Central memory CD4-positive, alpha-beta T cell (primary cell): ENCODE measurements at regions not wholly inside any gene's neighbourhood (a gene's known extent, or its start where the extent isn't known, plus 50 kb on each side); places are given as distances from the start of the nearest gene placed in this dataset.

Source experiments
- DNase-seq: peaks from one replicate; pipeline ENCODE4 v3.0.0; 2022

DNA sequence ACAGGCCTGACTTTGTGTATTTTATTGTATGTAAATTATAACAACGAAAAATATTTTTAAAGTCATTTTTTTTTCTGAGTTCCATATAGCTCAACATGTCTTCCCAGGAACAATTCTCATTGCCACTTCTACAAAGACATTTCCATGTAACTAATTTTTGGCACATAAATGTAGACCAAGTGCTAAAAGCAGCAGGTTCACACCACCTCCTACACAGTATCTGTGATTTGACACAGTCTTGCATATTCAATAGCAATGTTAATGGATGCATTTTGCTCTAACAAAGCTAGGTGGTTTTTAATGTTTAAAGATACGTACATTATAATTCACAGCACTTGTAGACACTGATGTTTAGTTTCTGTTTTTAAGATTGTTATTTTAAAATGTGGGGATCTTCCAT is 346.5 kb downstream of the GPAM start:
- no peak for DNase-seq

DNA sequence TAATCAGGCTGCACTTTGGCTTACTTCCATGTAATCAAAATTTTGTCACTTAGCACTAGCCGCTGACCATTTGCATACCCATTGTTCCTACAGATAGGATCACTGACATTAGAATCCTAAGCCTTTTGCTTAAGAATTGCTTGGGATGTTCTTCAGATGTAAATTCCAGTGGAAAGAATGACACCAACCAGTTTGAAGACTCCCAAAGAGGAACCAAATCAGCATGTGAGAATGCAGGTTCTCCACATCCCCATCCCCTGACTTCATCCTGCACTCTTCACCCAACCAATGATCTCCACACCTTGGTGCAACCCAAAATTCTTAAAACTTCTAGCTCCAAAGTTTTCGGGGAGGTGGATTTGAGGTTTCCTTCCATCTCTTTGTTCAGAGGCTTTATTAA is 345.6 kb downstream of the GPAM start:
- no peak for DNase-seq

DNA sequence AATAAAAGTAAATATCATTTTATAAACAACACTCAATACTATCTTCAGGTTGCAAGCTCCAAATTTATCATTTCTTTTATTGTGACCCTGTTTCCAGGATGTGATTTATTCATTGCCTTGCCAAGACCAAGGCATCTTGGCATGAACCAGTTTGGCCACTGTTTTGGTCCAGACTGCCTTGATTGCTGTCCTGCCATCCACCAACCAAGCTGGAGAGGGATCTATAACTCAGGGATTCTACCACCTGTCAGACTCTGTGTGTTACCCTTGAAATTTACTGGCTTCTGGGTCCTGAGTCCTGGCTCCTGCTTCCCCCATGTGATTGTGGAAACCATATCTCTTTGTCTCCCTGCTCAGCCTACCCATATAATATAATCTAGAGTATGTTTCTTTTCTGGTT is 343.0 kb downstream of the GPAM start:
- DNase-seq: no peak

DNA sequence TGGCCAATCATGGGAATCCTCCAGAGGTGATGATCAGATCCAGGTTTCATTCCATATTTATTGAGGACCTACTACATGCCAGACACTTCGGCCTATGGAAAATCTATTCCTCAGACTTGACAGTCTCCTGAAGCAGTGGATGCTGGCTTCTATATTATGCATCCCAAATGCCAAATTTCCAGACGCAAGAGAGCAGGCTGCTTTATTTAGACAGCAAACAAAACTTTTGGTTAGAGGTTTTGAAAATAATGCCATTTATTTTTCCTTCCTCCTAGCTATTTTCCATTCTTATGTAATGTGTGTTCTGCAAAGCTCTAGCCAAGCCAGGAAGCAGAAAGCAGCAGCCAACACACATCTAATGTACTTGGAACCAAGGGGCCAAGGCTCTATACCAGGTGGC is 330.8 kb downstream of the GPAM start:
- no peak for DNase-seq

DNA sequence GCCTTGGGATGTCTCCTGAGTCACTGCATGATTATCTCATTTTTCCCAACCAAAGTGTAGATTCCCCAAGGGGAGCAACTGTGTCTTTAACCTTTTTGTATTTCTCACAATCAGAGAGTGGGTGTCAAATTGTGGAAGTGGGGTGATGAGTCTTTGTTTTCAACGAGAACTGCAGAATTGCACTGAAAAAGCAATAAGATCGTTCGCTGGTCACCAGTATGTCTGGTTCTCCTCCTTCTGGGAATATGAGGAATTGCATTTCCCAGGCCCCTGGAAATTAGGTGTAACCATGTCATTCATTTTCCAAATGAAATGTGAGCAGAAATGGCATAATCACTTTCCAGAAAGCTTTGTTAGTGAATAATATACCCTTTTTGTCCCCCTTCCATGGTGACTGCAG is 326.9 kb downstream of the GPAM start:
- no peak for DNase-seq

DNA sequence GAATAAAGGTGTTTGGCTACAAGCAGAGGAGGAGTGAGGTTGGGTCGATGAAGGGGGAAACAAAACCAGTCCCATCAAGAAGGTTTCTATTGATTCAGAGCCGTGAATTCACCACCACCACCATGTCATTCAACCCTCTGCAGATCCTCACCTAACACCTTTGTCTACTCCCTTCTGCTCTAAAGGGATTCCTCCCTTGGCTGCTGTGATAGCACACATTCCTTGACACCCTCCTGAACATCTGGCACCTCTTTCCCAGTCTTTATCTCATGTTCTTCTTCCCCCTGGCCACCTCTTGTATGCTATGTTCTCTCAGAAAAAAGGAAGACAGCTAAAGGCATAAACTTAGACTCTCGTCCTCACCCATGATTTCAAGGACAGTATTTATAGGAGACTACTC is 318.0 kb downstream of the GPAM start:
- no peak for DNase-seq

DNA sequence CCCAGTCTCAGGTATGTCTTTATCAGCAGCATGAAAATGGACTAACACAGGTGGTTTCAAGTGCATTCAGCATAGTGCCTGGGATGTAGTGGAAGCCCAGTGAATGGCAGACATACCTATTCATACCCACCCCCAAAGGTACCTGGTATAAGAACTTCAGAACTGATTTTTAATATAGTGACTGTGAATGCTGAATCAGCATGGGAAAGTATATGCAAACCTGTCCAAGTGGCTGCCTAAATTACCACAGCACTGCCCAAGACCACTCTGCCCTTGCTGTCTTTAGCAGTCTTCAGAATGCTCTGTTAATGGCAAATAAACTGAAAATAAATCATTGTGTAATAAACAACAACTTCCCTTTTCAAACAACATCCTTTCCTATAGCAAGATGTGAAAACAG is 312.1 kb downstream of the GPAM start:
- no peak for DNase-seq

DNA sequence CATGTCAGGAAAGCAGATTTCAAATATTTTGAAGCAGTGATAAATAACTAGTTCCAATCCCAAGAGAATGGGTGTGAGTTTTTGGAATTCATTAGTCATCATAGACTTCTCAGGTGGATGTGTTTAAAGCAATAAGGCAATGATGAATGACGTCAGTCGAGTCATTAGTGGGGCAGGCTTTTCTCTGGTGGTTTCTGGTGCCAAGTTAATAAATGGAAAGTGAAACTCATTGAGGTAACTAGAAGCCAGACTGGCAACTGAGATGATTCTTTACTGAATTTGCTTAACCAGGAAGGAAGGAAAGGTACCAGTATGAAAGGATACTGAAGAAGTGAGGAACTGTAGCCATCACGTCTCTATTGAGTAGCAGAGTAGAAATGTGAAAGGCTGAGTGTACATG is 311.0 kb downstream of the GPAM start:
- DNase-seq: no peak

DNA sequence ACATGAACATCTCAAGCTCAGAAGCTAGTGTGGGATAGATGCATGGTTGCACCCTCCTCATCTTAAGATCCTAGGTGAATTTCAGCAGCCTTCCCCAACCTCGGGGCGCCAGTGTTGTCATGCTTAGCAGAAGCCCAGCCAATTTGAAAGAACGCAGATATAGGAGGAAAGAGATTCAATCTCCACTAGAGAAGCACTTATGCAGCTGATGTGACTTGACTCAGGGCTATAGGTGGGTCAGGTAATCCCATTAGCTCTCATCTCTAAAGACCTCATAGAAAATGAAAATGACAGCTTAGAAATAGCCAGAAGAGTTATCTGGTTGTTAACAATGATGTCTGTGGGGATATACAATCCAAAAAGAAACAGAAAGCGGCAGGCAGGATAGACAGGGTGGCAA is 310.5 kb downstream of the GPAM start:
- no peak for DNase-seq

DNA sequence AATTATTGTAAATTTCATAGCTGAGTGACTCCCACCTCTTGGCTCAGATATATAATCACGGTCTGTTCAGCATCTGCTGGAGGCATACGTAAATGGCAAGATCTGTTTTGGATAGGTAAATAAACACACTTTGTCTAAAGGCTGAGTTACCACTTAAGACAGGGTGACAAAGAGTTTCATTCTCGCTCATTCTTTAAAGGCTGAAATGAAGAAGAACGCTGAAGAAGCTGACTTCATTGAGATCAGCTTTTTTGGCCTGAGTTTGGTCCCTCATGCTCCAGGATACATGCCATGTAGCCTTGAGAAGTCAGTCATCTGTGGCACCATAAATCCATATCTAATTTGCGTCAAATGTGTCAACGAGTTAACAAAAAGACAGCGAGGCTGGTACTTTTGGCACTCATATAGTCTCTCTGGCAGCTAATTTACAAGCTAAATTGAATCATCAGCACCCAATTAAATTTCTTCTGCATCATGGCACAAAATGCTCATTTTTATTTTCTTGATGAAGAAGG is 309.9 kb downstream of the GPAM start:
- DNase-seq: no peak

DNA sequence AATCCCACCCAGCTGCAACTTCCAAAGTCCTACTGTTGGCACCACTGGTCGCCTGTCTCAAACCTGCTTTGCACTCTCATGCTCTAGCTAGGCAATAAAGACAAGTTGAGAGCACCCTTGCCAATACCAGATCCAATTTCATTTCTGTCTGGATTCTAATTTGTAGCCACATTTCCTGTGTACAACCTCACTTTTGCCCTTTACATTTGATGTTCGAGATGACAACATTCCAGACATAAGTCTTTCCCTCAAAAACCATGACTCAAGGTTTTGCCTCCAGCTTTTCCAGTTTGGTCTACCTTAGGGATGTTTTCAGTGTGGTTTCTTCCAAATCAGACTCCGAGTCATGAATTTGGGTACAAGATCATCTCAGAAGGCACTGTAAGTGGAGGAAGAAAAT is 309.0 kb downstream of the GPAM start:
- DNase-seq: no peak

DNA sequence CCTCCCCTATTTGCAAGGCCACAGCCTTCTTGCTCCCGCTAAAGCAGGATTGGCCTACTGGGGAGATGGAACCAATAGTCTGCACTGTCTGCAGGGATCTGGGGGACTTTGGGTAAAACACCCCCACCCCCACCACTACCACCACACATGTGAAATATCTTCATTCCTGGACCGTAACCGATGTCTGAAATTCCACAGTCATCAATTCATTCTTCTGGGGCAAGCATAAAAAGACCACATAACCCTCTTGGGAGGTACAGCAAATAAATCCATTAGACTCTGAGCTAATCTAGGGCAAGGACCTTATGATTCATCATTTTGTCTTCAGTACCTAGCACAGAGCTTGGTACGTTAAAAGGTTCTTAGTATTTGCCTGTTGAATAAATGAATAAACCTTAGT is 307.8 kb downstream of the GPAM start:
- no peak for DNase-seq

DNA sequence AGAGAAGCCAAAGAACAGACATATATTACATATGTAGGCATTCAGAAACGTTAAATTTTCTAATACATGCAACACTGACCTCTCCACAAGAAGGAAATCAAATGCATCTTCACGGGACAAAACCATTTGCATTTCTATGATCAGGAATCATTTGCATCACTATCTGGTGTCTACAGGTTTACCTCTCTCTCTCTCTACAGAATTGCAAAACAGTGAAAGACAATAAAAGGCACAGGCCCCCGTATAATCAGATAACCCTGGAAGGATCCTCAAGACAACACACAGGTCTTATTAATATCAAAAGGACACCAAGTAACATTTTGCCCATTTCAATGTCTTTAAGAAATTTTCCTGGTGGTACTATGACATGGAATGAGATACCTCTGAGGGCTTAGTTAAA is 306.3 kb downstream of the GPAM start:
- DNase-seq: no peak

DNA sequence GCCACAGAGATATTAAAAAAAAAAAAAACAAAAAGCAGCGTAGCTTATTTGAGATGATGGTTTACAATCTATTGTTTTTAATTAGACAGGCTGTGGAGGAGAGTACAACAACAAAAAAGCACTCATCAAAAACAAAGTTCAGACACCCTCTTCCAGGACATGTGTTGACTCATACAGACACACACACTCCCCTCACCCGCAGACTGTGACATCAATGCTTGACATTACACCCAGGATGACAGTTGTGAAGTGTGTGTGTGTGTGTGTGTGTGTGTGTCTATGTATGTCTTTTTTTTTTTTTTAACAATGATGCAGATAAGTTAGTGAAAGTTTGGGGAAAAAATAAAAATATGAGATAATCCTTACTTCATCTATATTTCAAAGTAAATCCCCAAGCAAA is 303.6 kb downstream of the GPAM start:
- DNase-seq: no peak

DNA sequence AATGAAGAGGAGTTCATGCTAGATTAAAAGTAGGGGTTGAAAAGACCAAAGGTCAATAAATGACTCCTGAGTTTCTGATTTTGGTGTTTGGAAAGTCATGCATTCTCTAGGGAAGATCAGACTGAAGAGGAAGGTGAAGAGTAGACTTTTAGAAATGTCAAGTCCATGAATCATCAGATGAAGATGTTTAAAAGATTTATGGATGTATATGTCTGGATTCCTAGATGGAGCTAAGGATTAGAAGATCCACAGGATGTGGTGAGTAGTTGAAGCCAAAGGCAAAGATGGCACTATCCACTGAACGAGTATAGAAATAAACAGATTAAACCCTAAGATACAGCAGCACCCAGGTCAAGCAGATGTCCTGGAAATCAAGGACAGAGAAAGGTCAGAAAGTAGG is 298.5 kb downstream of the GPAM start:
- no peak for DNase-seq

DNA sequence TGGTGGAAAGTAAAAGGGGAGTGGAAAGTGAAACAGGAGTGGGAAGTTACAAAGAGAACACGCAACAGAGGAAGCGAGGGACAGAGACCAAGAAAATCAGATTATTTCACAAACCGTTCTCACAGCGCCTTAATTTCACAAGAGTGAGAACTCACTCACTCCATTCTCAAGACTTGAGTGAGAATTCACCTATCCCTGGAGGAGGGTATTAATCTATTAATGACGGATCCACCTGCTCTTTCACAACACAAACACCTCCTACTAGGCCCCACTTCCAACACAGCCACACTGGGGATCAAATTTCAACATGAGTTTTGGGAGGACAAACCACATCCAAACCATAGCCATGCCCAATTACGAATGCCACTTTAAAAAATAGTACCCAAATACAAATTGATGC is 297.6 kb downstream of the GPAM start:
- DNase-seq: no peak

DNA sequence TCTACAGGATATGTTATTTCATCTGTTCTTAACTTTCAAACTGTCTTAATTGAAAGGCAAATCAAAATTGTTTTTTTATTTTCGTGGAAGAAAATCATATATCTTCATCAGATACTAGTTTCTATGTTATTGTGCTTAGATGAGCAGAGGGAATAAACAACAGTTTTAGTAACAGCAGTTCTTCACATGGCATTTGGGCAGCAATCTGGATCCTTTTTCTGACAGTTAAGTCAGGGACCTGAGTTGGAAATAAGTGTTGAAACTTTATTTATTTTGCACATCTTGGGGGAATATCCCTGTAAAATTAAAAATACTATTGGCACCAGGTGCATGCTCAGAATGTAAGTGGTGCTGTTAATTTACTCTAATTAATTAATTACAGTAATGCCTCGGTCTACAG is 296.3 kb downstream of the GPAM start:
- DNase-seq: no peak

DNA sequence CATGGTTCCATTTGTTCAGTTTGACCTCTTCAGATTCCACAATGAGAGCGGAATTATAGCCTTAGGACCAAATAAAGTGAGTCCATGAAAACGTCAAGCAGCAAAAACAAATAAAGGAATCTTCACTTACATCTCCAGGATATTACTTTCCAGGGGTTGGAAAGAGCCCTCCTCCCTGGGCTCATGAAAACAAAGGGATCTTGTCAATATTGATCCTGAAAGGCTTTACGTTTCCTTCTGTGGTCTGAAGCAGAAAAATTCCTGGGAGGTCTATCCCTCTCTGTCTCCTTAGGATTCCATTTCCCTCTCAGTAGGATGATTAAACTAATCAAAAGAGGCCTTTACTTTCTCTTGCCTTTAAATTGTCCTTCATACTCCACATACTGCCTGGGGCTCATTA is 293.5 kb downstream of the GPAM start:
- no peak for DNase-seq

DNA sequence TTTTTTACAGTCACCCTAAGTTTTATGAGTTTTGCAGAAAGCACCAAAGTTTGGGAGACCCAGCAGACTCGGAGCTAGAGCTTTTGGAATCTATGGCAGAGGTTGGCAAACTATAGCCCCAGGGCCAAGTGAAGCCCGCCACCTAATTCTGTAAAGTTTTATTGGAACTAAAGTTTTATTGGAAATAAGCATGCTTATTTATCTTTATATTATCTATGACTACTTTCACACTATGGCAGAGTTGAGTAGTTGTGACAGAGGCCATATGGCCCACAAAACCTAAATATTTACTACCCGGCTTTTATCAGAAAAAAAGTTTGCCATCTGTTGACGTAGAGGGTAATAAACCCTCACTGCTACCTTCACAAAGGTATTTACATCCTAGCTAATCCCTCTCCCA is 267.6 kb downstream of the GPAM start:
- DNase-seq: no peak

DNA sequence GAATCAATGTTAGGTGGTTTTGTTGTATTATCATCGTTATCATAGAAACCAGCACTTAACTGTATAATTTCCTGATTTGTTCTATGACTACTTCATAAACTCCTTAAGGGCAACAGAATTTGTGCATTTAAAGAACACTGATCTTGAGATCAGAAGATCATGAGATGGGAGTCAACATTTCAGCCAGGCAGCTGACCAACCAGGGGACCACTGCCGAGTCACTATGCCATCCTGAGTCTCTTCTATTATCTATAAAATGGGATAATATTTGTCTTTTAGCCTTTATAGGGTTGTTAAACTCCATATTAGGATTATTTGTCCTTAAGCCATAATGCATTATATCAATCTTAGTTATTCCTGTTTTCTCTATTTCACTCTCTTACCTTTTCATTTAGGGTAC is 261.7 kb downstream of the GPAM start:
- no peak for DNase-seq

DNA sequence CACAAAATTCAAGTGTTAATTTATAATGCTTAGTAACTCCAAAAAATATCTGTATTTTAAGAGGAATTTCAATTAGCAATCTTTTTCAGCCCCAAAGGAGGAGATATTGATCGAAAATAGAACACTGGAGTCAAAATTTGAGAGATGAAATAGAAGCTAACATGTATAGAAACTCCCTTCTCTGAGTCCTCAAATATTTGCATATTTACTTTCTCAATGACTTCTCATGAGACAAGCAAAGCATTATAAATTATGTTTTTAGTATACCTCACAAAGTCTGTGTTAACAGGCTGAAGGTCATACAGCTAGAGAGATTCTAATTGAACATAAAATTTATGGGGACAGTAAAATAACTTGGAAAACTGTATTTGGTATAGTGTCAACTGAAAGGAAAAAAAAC is 260.5 kb downstream of the GPAM start:
- no peak for DNase-seq

DNA sequence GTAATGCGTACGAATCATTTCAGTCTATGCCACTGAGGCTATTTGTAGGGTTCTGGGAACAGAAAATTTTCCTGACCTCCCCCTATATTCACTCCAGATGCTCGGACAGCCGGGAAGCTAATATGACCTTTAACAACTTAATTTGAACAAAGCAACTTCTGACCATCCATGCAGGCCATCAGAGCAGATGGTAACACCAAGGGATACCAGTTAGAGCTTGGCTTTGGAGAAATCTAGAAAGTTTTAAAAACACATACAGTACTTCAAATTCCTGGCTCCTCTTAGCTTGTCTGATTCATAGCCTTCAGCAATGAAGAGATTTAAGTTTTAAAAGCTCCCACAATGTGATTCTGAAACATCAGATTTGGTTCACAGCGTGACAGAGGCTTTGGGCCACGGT is 257.3 kb downstream of the GPAM start:
- no peak for DNase-seq

DNA sequence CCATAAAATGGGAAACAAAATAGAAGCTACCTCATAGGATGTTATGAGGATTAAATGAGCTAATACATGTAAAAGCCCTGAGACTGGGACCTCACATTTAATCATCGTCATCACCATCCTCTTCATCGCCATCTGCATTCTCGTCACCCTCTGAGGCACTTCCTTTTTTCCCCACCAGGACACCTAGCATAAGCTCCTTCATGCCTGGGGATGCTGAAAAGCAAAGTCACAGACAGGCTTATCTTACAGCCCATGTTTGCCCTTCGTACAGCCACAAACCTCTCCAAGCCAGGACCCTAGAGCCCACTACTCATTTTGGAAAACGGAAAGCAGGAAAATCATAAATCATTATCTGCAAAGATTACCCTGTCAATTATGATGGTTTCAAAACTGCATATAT is 249.6 kb downstream of the GPAM start:
- DNase-seq: no peak

DNA sequence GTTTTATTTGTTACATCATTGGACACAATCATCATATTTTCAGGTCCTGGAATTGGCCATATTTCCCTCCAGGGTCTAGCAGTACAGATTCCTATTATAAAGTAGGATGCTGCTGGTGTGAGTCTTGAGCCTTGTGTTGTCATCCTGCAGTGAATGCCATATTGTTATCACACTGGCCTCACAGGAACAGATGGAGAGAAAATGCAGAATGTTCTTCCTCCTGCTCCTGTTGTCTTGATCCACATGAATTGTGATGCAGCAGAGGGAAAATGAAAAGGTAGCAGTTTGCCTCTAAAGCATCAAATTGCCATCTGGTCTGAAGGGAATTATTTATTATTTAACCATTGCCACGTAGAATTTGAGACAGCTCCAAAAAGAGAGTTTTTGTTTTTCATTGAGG is 248.6 kb downstream of the GPAM start:
- no peak for DNase-seq

DNA sequence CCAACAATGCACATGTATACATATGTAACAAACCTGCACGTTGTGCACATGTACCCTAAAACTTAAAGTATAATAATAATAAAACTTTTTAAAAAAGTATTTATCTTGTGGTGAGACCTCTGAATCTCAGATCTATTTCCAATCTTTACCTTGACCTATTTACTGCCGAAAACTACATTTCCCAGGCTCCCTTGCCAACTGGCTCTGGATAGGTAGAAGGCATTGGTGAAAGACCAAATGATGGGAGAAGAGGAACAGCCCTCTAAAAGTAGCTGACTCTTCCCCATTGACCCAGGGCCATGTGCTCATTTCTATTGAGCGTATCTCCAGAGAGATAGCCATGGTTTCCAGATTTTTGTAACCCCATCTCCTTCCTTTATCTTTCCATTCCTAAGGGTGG is 247.4 kb downstream of the GPAM start:
- no peak for DNase-seq

DNA sequence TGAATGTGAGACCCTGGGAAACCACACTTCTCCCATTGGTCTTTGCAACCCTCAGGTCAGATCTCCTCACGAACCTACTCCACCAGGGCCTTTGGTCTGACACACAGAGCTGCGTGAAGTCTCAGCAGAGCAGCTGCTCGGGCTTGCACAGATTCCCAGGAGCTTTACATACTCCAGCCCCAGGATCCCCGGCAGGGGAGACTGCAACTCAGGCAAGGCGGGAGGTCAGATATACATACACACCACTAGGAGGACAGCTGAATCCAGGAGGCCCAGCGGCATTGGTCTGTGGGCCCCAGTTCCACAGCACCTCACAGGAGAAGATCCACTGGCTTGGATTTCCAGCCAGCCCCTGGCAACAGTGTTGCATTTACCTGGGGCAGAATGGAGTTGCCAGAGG is 239.2 kb downstream of the GPAM start:
- no peak for DNase-seq
